Naive thymus-derived CD4-positive, alpha-beta T cell (primary cell): ENCODE measurements at regions not wholly inside any gene's neighbourhood (a gene's known extent, or its start where the extent isn't known, plus 50 kb on each side); places are given as distances from the start of the nearest gene placed in this dataset.
A peak's percentile ranks its signal among the peaks of the same experiment; 100 is the strongest.
"Not testable (repeated sequence)": the region's sequence is repeated elsewhere in the genome, so short reads cannot be mapped to it uniquely, and the experiment has no call there.

ENCODE experiments used
- ATAC-seq: fragments of 150-1000 bp; cut with Tn5 transposase; 2 replicates; pipeline ENCODE4 v1.10.0; 2021; ENCODE audit warnings: mild to moderate bottlenecking, moderate library complexity
- CTCF ChIA-PET: fragments of 350-600 bp; sonication (Branson Sonifier 250); formaldehyde crosslinking; loops from one replicate; lab custom pipeline; 2021; ENCODE audit warnings: antibody characterized with exemption; lab: Charles Lee
- POLR2A ChIA-PET: fragments of 350-600 bp; sonication (Branson Sonifier 250); formaldehyde crosslinking; loops from one replicate; lab custom pipeline; 2021; ENCODE audit warnings: antibody characterized with exemption, inconsistent platforms; lab: Charles Lee
- DNase-seq, 9 donors: peaks; one replicate each; pipeline versions ENCODE4 v3.0.0 to v3.0.0-alpha.2; 2020 to 2022; ENCODE audit warnings: mixed read lengths in 1 of 9
- H3K27ac ChIP-seq: one replicate; pipeline ENCODE4 v1.7.0; 2013; ENCODE audit warnings: mild to moderate bottlenecking, low read depth, low read length, moderate library complexity
- H3K27me3 ChIP-seq, 2 donors: one replicate each; pipeline ENCODE4 v1.7.0; 2013; ENCODE audit warnings: low read length in 2 of 2, mild to moderate bottlenecking in 2 of 2, moderate library complexity in 2 of 2; ENCODE audit not compliant: control insufficient read depth in 2 of 2, insufficient read depth in 2 of 2
- H3K36me3 ChIP-seq, 3 experiments: 1 replicate in 2 of 3; 2 replicates in 1 of 3; pipeline ENCODE4 v1.7.0; 2013; ENCODE audit warnings: low read length in 3 of 3, mild to moderate bottlenecking in 3 of 3, moderate library complexity in 1 of 3; ENCODE audit not compliant: insufficient read depth in 3 of 3, control insufficient read depth in 2 of 3
- H3K4me1 ChIP-seq, 2 donors: one replicate each; pipeline ENCODE4 v1.7.0; 2013; ENCODE audit warnings: low read length in 2 of 2, mild to moderate bottlenecking in 2 of 2, moderate library complexity in 1 of 2; ENCODE audit not compliant: control insufficient read depth in 2 of 2, insufficient read depth in 2 of 2
- H3K4me3 ChIP-seq: 2 replicates; pipeline ENCODE4 v1.7.0; 2013; ENCODE audit warnings: mild to moderate bottlenecking, low read length
- H3K9me3 ChIP-seq, 3 experiments: 1 replicate in 2 of 3; 2 replicates in 1 of 3; pipeline ENCODE4 v1.7.0; 2013; ENCODE audit warnings: low read length in 3 of 3; ENCODE audit not compliant: control insufficient read depth in 2 of 3
- H3K27ac Mint-ChIP-seq, 9 donors: one replicate each; pipeline ENCODE4 v1.8.0; 2020 to 2022; ENCODE audit warnings: mixed read lengths in 9 of 9, mild to moderate bottlenecking in 8 of 9, moderate library complexity in 5 of 9, inconsistent platforms in 2 of 9
- H3K27me3 Mint-ChIP-seq, 5 donors: one replicate each; pipeline ENCODE4 v1.8.0; 2021 to 2022; ENCODE audit warnings: mixed read lengths in 5 of 5, mild to moderate bottlenecking in 1 of 5
- H3K36me3 Mint-ChIP-seq, 5 donors: one replicate each; pipeline ENCODE4 v1.8.0; 2020 to 2022; ENCODE audit warnings: mixed read lengths in 5 of 5, mild to moderate bottlenecking in 3 of 5, inconsistent platforms in 1 of 5
- H3K4me1 Mint-ChIP-seq, 7 donors: one replicate each; pipeline ENCODE4 v1.8.0; 2020 to 2022; ENCODE audit warnings: mixed read lengths in 7 of 7, mild to moderate bottlenecking in 3 of 7, inconsistent platforms in 1 of 7
- H3K4me3 Mint-ChIP-seq, 10 donors: one replicate each; pipeline ENCODE4 v1.8.0; 2020 to 2022; ENCODE audit warnings: mild to moderate bottlenecking in 10 of 10, mixed read lengths in 10 of 10, moderate library complexity in 6 of 10, inconsistent platforms in 2 of 10
- H3K9me3 Mint-ChIP-seq, 11 donors: one replicate each; pipeline ENCODE4 v1.8.0; 2020 to 2022; ENCODE audit warnings: mixed read lengths in 11 of 11, mild to moderate bottlenecking in 4 of 11, inconsistent platforms in 1 of 11, moderate library complexity in 1 of 11
- intact Hi-C, 2 donors: fragments of 100-400 bp; cut with micrococcal nuclease; formaldehyde crosslinking; loops; one replicate each; pipeline ENCODE4 v1.15.1; 2023

DNA sequence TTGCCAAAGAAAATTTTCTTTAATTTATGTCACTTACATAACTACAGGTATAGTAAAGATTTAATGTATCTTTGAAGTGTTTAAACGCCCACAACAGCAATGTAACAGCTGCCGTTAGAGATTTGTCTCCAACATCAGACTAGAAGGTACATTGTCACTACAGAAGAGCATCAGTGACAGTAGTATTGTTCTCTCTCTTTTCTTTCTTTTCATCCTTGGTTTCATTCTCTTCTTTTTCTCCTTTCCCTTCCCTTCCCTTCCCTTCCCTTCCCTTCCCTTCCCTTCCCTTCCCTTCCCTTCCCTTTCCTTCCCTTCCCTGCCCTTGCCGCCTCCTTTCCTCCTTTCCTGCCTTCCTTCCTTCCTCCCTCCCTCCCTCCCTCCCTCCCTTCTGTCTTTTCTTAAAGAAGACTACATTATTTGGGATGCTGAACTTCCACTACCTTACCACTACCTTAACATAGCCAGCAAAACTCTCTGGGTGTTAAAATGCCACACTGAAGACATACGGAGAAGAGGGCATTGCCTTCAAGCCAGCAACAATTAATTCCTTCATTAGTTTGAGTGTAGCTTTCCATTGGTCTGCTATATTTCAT is 663.9 kb downstream of the DOK5 start:
- no peak for ATAC-seq

DNA sequence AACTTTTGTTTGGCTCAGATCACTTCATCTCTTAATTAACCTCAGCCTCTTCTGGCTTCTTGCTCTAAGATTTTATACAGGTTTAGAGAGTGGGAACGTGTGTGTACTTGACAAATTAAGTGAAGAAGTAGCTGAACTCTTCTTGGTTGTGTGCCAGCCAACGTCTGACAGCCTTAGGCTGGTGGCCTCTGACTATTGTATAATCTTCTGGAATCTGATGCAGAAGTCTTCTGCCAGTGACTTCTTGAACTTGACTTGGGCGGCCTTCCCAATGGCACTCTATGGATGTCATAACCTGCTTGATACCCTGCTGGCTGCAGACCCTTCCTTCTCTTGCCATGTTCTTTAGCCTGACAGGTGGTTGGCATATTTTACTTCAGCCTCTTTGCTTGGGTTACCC is 660.5 kb downstream of the DOK5 start:
- POLR2A ChIA-PET = interaction anchor here (0.6 kb wide), 1 partner anchor 8 kb away, joined by 3 read pairs; no protein-coding TSS in a partner anchor
- Histone ChIP-seq H3K27ac (no peak overlapping the region), H3K27me3 (no peaks in the 10 kb centered on the region), H3K9me3 (no peaks in the 10 kb centered on the region), H3K4me3 (no peak overlapping the region), H3K36me3 (no peaks in the 10 kb centered on the region), H3K4me1 (no peaks in the 10 kb centered on the region)
- Mint-ChIP-seq H3K36me3 (no peaks in the 10 kb centered on the region), H3K4me1 (no peaks in the 10 kb centered on the region), H3K4me3 (no peak overlapping the region), H3K27ac (no peak overlapping the region), H3K9me3 (peaks cover 0 to 7% (median 4%) of the 10 kb centered on the region in 11 donors), H3K27me3 (no peaks in the 10 kb centered on the region)
- DNase-seq = no peak
- ATAC-seq = no peak
- CTCF ChIA-PET = no interaction called here
- intact Hi-C loops = no loop called here

More for the DNA sequence above, 663.9 kb downstream of the DOK5 start:
- POLR2A ChIA-PET = no interaction called here
- Mint-ChIP-seq H3K36me3 (no peaks in the 10 kb centered on the region), H3K9me3 (peaks cover 0 to 3% (median 0%) of the 10 kb centered on the region in 11 donors), H3K4me3 (no peak overlapping the region), H3K27ac (no peak overlapping the region), H3K27me3 (peaks cover 0 to under 1% (median 0%) of the 10 kb centered on the region in 5 donors), H3K4me1 (no peaks in the 10 kb centered on the region)
- H3K9me3 ChIP-seq = no peaks in the 10 kb centered on the region
- CTCF ChIA-PET = no interaction called here
- no peaks in the 10 kb centered on the region for H3K4me1 ChIP-seq
- H3K4me3 ChIP-seq = no peak overlapping the region
- H3K27me3 ChIP-seq = no peaks in the 10 kb centered on the region
- no peak overlapping the region for H3K27ac ChIP-seq
- intact Hi-C loops = no loop called here
- no peaks in the 10 kb centered on the region for H3K36me3 ChIP-seq
- no peak for DNase-seq

DNA sequence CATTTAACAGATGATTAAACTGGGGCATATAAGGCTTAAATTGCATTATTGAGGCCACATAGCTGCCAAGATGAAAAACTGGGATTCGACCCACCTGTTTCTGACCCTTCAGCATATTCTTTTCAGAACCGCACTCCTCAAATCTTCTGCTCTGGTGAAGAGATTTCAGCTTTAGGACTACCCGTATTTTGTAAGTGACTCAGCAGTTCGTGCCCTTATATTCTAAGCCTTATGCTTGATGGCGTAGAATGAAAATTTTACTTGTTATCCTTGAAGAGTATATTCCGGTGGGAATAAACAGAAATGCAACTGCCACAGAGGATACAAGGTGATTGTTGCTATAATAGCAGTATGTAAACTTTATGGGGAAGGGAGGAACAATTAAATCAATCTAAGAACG is 657.1 kb downstream of the DOK5 start:
- Histone ChIP-seq H3K9me3 (no peaks in the 10 kb centered on the region), H3K36me3 (no peaks in the 10 kb centered on the region), H3K4me3 (no peak overlapping the region), H3K4me1 (no peaks in the 10 kb centered on the region), H3K27ac (no peak overlapping the region), H3K27me3 (no peaks in the 10 kb centered on the region)
- Mint-ChIP-seq H3K4me1 (no peaks in the 10 kb centered on the region), H3K27me3 (no peaks in the 10 kb centered on the region), H3K9me3 (peaks cover 0 to 7% (median 4%) of the 10 kb centered on the region in 11 donors), H3K4me3 (no peak overlapping the region), H3K27ac (no peak overlapping the region), H3K36me3 (no peaks in the 10 kb centered on the region)
- intact Hi-C loops = no loop called here
- DNase-seq (no peak), ATAC-seq (no peak)
- POLR2A ChIA-PET = no interaction called here
- CTCF ChIA-PET = no interaction called here

DNA sequence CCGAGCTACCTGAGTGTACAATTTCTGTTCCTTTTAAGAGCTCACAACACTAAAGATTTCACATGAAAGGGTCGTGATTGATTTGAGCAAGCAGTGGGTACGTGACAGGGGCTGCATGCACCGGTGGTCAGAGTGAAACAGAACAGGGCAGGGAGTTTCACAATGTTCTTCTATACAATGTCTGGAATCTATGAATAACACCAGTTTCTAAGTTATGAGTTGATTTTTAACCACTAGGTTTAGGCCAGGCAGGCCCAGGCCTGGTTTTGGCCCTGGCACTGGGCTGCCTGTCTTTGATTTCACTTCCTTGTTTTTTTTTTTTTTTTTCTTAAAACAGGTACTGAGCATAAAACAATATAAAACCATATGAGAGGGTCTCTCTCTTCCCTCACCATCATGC is 642.2 kb downstream of the DOK5 start:
- ATAC-seq, H3K4me3 ChIP-seq, H3K27me3 ChIP-seq: not testable (repeated sequence)

DNA sequence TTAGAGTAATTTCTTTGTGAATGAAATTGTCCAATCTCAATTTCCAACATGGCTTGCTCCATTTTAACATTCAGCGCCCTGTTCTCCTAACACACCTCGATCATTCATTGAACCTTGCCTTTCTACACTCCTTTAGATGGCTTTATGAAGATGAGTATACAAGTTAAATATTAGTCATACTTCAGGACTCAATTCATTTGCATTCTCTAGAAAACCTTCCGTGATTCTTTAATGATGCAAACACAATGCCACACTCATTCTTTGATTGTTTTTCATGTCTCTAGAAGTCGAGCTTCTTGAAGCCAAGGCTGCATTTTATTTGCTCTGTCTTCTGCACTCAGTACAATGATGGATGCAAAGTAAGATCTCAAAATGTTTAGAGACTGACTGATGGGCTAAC is 641.2 kb downstream of the DOK5 start:
- ATAC-seq (no peak), DNase-seq (no peak)
- no peaks in the 10 kb centered on the region for H3K27me3 Mint-ChIP-seq
- Histone ChIP-seq H3K4me1 (no peaks in the 10 kb centered on the region), H3K9me3 (no peaks in the 10 kb centered on the region), H3K4me3 (no peak overlapping the region), H3K36me3 (no peaks in the 10 kb centered on the region), H3K27me3 (no peaks in the 10 kb centered on the region), H3K27ac (no peak overlapping the region)
- no peak overlapping the region for H3K4me3 Mint-ChIP-seq
- no peaks in the 10 kb centered on the region for H3K4me1 Mint-ChIP-seq
- ChIA-PET POLR2A (no interaction called here), CTCF (no interaction called here)
- H3K36me3 Mint-ChIP-seq = no peaks in the 10 kb centered on the region
- no peak overlapping the region for H3K27ac Mint-ChIP-seq
- peaks cover 0 to 9% (median 0%) of the 10 kb centered on the region in 11 donors for H3K9me3 Mint-ChIP-seq
- intact Hi-C loops = no loop called here

More for the DNA sequence above, 642.2 kb downstream of the DOK5 start:
- H3K4me1 ChIP-seq, intact Hi-C loops, H3K4me3 Mint-ChIP-seq, H3K27ac ChIP-seq, H3K27me3 Mint-ChIP-seq, POLR2A ChIA-PET, H3K36me3 Mint-ChIP-seq, H3K27ac Mint-ChIP-seq, H3K36me3 ChIP-seq, H3K4me1 Mint-ChIP-seq, H3K9me3 ChIP-seq, H3K9me3 Mint-ChIP-seq, CTCF ChIA-PET, DNase-seq: not testable (repeated sequence)

DNA sequence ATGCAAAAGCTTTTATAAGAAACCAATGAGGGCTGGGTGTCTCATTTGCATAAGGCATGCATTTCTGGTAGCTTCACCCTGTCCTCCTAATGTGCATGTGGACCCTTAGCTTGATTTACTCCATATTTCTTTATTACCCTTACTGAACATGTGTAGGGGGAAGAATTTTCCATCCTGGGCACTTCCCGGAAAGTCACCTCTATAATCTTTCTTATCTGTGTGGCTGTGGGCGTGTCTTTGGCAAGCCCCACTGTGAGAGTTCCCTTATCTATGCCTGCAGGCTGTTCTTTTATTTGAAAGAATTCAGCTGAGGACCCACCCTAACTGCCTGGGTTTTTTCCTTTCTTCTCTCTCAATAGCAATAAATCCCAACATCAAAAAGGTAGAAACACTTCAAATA is 627.8 kb downstream of the DOK5 start:
- peak overlapping the region in 1 of 9 donors; percentile 42 for H3K27ac Mint-ChIP-seq
- DNase-seq (no peak), ATAC-seq (no peak)
- H3K4me1 Mint-ChIP-seq = no peaks in the 10 kb centered on the region
- H3K27me3 Mint-ChIP-seq = no peaks in the 10 kb centered on the region
- H3K4me1 ChIP-seq = no peaks in the 10 kb centered on the region
- H3K27me3 ChIP-seq = no peaks in the 10 kb centered on the region
- peaks cover 0 to 30% (median 9%) of the 10 kb centered on the region in 11 donors for H3K9me3 Mint-ChIP-seq
- ChIA-PET CTCF (no interaction called here), POLR2A (no interaction called here)
- no peak overlapping the region for H3K4me3 ChIP-seq
- intact Hi-C loops = no loop called here
- no peaks in the 10 kb centered on the region for H3K36me3 Mint-ChIP-seq
- no peaks in the 10 kb centered on the region for H3K9me3 ChIP-seq
- no peak overlapping the region for H3K27ac ChIP-seq
- H3K4me3 Mint-ChIP-seq = no peak overlapping the region
- H3K36me3 ChIP-seq = no peaks in the 10 kb centered on the region

DNA sequence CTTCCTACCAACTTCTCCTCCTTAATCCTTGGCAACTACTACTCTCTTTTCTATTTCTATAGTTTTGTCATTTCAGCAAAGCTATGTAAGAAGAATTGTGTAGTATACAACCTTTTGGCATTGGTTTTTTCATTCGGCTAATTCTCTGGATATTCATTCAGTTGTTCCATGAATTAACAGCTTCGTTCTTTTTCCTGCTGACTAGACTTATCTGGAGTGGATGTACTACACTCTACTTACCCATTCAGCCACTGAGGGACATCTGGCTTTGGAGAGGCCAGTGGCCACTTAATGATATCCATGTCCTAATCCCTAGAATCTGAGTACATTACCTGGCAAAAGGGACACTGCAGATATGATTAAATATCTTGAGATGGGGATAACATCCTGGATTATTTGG is 623.9 kb downstream of the DOK5 start:
- Mint-ChIP-seq H3K27ac (no peak overlapping the region), H3K9me3 (peaks cover 0 to 15% (median 7%) of the 10 kb centered on the region in 11 donors), H3K27me3 (no peaks in the 10 kb centered on the region), H3K4me3 (no peak overlapping the region), H3K4me1 (no peaks in the 10 kb centered on the region), H3K36me3 (no peaks in the 10 kb centered on the region)
- Histone ChIP-seq H3K27me3 (no peaks in the 10 kb centered on the region), H3K4me1 (no peaks in the 10 kb centered on the region), H3K9me3 (no peaks in the 10 kb centered on the region), H3K4me3 (no peak overlapping the region), H3K36me3 (no peaks in the 10 kb centered on the region), H3K27ac (no peak overlapping the region)
- CTCF ChIA-PET = no interaction called here
- POLR2A ChIA-PET = no interaction called here
- intact Hi-C loops = no loop called here
- ATAC-seq (no peak), DNase-seq (no peak)
